Upper lobe of left lung (tissue), 4 donors: ENCODE measurements at regions not wholly inside any gene's neighbourhood (a gene's known extent, or its start where the extent isn't known, plus 50 kb on each side); places are given as distances from the start of the nearest gene placed in this dataset.

Experiments used
- POLR2A ChIP-seq, 4 donors: fragments of 450-650 bp; IDR thresholded peaks; one replicate each; pipeline ENCODE4 v1.5.1; 2016 to 2017; ENCODE audit warnings: antibody characterized with exemption in 4 of 4, mild to moderate bottlenecking in 2 of 4
- POLR2AphosphoS5 ChIP-seq, 2 donors: sonication (generic); formaldehyde crosslinking; IDR thresholded peaks; one replicate each; pipeline ENCODE4 v1.5.1; 2017; ENCODE audit warnings: antibody characterized with exemption in 2 of 2

DNA sequence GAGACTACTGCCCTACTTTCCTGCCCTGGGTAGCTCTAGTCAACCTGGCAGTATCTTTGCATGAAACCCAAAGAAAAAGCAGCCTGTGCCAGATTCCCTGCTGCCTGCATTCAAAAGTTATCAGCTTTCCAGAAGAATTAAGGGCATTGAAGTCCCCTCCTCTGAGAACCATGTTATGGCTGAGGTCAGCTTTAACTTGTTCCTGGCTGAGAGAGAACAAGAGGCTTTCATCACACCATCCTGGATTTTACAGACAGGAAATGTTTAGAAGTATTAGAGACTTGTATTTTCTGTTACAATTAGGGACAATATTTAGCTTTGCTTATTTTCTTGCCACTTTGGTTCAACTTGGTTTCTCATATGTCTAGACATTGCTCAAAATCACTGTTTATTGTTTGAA, 238.8 kb downstream of the ARL4A start:
- no peak for TF ChIP-seq POLR2AphosphoS5 (IDR thresholded peaks at IDR 0.05)
- no peak for TF ChIP-seq POLR2A (IDR thresholded peaks at IDR 0.05)
